OCI-LY1 (cell line): ENCODE measurements at regions not wholly inside any gene's neighbourhood (a gene's known extent, or its start where the extent isn't known, plus 50 kb on each side); places are given as distances from the start of the nearest gene placed in this dataset.

Experiments used
- H2AFZ ChIP-seq: fragments of 200-600 bp; sonication (generic), shearing (Covaris generic); 2 replicates; pipeline ENCODE4 v1.6.0; 2014; ENCODE audit warnings: antibody characterized with exemption, mild to moderate bottlenecking, low read length
- H3F3A ChIP-seq: fragments of 200-600 bp; sonication (generic), shearing (Covaris generic); 2 replicates; pipeline ENCODE4 v1.6.0; 2014; ENCODE audit warnings: mild to moderate bottlenecking, antibody characterized with exemption, low read length, moderate library complexity; ENCODE audit not compliant: insufficient read depth
- H3K27ac ChIP-seq: fragments of 200-600 bp; sonication (generic); 2 replicates; pipeline ENCODE4 v1.5.1; 2014; ENCODE audit warnings: low read length, mixed run types, mild to moderate bottlenecking, low read depth; ENCODE audit not compliant: poor library complexity, severe bottlenecking
- H3K27me3 ChIP-seq: fragments of 200-600 bp; sonication (generic); 2 replicates; pipeline ENCODE4 v1.6.0; 2014; ENCODE audit warnings: antibody characterized with exemption, mild to moderate bottlenecking, low read length, moderate library complexity; ENCODE audit not compliant: insufficient read depth
- H3K36me3 ChIP-seq: fragments of 200-600 bp; sonication (generic); 2 replicates; pipeline ENCODE4 v1.6.1; 2014; ENCODE audit warnings: mild to moderate bottlenecking, antibody characterized with exemption, low read length, moderate library complexity, mixed read lengths; ENCODE audit not compliant: insufficient read depth
- H3K4me1 ChIP-seq: fragments of 200-600 bp; sonication (generic); 2 replicates; pipeline ENCODE4 v1.5.1; 2014; ENCODE audit warnings: mild to moderate bottlenecking, low read length, moderate library complexity; ENCODE audit not compliant: insufficient read depth, severe bottlenecking
- H3K4me2 ChIP-seq: fragments of 200-600 bp; sonication (generic), shearing (Covaris generic); 2 replicates; pipeline ENCODE4 v1.6.1; 2014; ENCODE audit warnings: low read length
- H3K4me3 ChIP-seq: fragments of 200-600 bp; sonication (generic); 2 replicates; pipeline ENCODE4 v1.5.1; 2014; ENCODE audit warnings: low read length, low read depth, mild to moderate bottlenecking, mixed read lengths; ENCODE audit not compliant: poor library complexity, severe bottlenecking
- H3K79me2 ChIP-seq: fragments of 200-600 bp; shearing (Covaris generic); 2 replicates; pipeline ENCODE4 v1.6.1; 2016; ENCODE audit warnings: mixed run types, low read length, mixed read lengths; ENCODE audit not compliant: insufficient read depth
- H3K9ac ChIP-seq: fragments of 200-600 bp; sonication (generic), shearing (Covaris generic); 2 replicates; pipeline ENCODE4 v1.6.1; 2014; ENCODE audit warnings: mild to moderate bottlenecking, low read length, mixed read lengths
- H3K9me2 ChIP-seq: fragments of 200-600 bp; sonication (generic), shearing (Covaris generic); 2 replicates; pipeline ENCODE4 v1.6.1; 2014; ENCODE audit warnings: low read depth, mild to moderate bottlenecking, low read length, mixed read lengths
- H3K9me3 ChIP-seq: fragments of 200-600 bp; shearing (Covaris generic); 2 replicates; pipeline ENCODE4 v1.6.1; 2014; ENCODE audit warnings: low read length, mixed read lengths
- H4K20me1 ChIP-seq: fragments of 200-600 bp; sonication (generic), shearing (Covaris generic); 2 replicates; pipeline ENCODE4 v1.6.0; 2016; ENCODE audit warnings: mild to moderate bottlenecking, low read length; ENCODE audit not compliant: insufficient read depth
- EZH2 ChIP-seq: fragments of 200-600 bp; sonication (generic), shearing (Covaris generic); IDR thresholded peaks from 2 replicates; pipeline ENCODE4 v1.8.0; 2017; ENCODE audit warnings: borderline replicate concordance, mixed run types, mild to moderate bottlenecking, antibody characterized with exemption, low read length, moderate library complexity, mixed read lengths
- TF ChIP-seq, protein P1 (sequence below): fragments of 200-600 bp; sonication (generic), shearing (Covaris generic); IDR thresholded peaks from 2 replicates; pipeline ENCODE4 v1.5.1; 2017; ENCODE audit warnings: mild to moderate bottlenecking, antibody characterized with exemption, low read length, moderate library complexity, mixed read lengths

DNA sequence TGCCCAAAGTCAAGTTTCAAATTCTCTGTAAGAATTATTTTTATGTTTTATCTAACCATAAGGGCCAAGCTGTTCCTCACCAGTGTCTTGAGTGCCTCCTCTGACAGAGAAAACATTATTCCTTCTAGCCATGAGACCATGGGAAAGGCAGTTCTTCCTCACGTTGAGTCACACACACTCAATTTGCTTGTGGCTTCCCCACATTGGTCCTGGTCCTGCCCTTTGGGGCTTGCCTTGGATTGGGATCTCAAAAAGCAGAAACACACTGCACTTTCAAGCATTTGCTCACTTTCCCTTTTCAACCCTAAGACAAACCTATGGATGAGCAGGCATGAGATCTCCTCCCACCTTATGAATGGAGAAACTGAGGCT lies 248.3 kb upstream of the IGFBP3 start:
- Histone ChIP-seq H3K27ac (no peak overlapping the region), H3F3A (no peaks in the 10 kb centered on the region), H3K27me3 (no peaks in the 10 kb centered on the region), H3K36me3 (no peaks in the 10 kb centered on the region), H3K79me2 (no peaks in the 10 kb centered on the region), H3K4me2 (no peak overlapping the region), H3K9me2 (no peaks in the 10 kb centered on the region), H3K4me3 (no peak overlapping the region), H3K9me3 (no peaks in the 10 kb centered on the region), H4K20me1 (no peaks in the 10 kb centered on the region), H2AFZ (no peak overlapping the region), H3K4me1 (no peaks in the 10 kb centered on the region), H3K9ac (no peak overlapping the region)
- TF ChIP-seq, protein P1, sequence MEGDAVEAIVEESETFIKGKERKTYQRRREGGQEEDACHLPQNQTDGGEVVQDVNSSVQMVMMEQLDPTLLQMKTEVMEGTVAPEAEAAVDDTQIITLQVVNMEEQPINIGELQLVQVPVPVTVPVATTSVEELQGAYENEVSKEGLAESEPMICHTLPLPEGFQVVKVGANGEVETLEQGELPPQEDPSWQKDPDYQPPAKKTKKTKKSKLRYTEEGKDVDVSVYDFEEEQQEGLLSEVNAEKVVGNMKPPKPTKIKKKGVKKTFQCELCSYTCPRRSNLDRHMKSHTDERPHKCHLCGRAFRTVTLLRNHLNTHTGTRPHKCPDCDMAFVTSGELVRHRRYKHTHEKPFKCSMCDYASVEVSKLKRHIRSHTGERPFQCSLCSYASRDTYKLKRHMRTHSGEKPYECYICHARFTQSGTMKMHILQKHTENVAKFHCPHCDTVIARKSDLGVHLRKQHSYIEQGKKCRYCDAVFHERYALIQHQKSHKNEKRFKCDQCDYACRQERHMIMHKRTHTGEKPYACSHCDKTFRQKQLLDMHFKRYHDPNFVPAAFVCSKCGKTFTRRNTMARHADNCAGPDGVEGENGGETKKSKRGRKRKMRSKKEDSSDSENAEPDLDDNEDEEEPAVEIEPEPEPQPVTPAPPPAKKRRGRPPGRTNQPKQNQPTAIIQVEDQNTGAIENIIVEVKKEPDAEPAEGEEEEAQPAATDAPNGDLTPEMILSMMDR = no peak

DNA sequence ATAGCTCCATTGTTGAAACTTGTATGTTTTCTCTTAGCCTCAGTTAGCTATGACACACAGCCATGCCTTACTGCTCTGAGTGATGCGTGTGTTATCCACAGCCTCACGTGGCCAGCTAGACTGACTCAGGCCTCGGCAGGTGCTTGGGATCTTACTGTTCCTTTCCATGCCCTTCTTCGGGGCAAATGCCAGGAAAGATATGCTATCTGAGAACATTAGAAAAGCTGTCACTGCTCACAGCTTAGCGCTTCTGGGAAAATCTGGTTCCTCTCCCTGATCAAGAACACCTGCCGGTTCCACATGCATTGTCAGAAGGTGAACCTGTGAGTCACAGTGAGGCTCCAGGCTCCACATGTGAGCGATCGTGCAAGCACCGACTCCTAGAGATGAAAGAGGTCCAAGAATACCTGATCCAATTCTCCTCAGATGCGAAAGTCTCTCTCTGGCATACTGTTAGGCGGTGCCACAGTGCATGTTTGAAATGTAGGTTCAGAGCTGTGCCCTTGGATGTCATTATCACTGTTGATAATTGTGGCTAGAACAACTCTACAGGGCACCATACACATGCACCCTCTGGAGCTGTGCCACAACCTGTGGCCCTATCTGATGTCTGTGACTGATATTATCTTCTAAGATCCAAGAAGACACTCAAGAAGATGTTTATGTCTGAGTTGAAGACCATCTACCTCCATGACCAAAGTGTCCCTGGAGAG lies 247.8 kb upstream of the IGFBP3 start:
- Histone ChIP-seq H3K4me2 (no peak overlapping the region), H3K27me3 (no peaks in the 10 kb centered on the region), H2AFZ (no peak overlapping the region)

DNA sequence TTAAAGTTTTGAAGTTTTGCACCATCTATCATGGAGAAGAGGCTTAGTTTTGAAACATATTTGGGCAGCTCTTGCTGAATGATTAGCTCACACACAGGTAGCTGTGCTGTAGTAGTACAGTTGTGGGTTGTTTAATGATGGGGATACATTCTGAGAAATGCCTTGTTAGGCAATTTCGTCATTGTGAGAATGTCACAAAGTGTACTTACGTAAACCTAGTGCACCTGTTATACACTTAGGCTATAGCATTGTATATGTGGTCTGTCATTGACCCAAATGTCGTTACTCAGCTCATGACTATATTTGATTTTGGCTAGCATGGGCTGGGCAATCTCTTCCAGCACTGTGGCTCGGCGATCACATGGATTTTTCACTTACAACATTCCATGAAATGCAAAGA lies 247.2 kb upstream of the IGFBP3 start:
- Histone ChIP-seq H3K9ac (no peak overlapping the region), H3K4me1 (no peaks in the 10 kb centered on the region), H4K20me1 (no peaks in the 10 kb centered on the region), H3K4me3 (no peak overlapping the region), H3K4me2 (no peak overlapping the region), H3K9me3 (no peaks in the 10 kb centered on the region), H3K36me3 (no peaks in the 10 kb centered on the region), H3K79me2 (no peaks in the 10 kb centered on the region), H2AFZ (no peak overlapping the region), H3K9me2 (no peaks in the 10 kb centered on the region), H3F3A (no peaks in the 10 kb centered on the region), H3K27ac (no peak overlapping the region), H3K27me3 (no peaks in the 10 kb centered on the region)
- TF ChIP-seq EZH2 = no peak
- TF ChIP-seq, protein P1 = no peak

More for the DNA sequence above, 247.8 kb upstream of the IGFBP3 start:
- no peaks in the 10 kb centered on the region for H3K9me3 ChIP-seq
- H4K20me1 ChIP-seq = no peaks in the 10 kb centered on the region
- H3K4me3 ChIP-seq = no peak overlapping the region
- TF ChIP-seq, protein P1 = no peak
- H3K27ac ChIP-seq = no peak overlapping the region
- H3K9ac ChIP-seq = no peak overlapping the region
- H3K9me2 ChIP-seq = no peaks in the 10 kb centered on the region
- no peaks in the 10 kb centered on the region for H3K36me3 ChIP-seq
- H3K79me2 ChIP-seq = no peaks in the 10 kb centered on the region
- no peaks in the 10 kb centered on the region for H3F3A ChIP-seq
- no peaks in the 10 kb centered on the region for H3K4me1 ChIP-seq
